GM18517 (cell line): ENCODE measurements at regions not wholly inside any gene's neighbourhood (a gene's known extent, or its start where the extent isn't known, plus 50 kb on each side); places are given as distances from the start of the nearest gene placed in this dataset.

Source experiments
- ATAC-seq: cut with Tn5 transposase; IDR thresholded peaks from one replicate; pipeline ENCODE4 v1.9.1; 2021; ENCODE audit warnings: mild to moderate bottlenecking, moderate library complexity; ENCODE audit not compliant: unreplicated experiment

- ATAC-seq = no peak
These were observed 376.4 kb downstream of the KCTD8 start for GRCh38 chr4:44071959-44072955.

GRCh38 chr4:44086753-44087152, 361.9 kb downstream of the KCTD8 start:
- ATAC-seq = no peak

GRCh38 chr4:44093390-44093789, 355.2 kb downstream of the KCTD8 start:
- no peak for ATAC-seq

GRCh38 chr4:44098973-44099372, 349.6 kb downstream of the KCTD8 start:
- ATAC-seq = no peak

- no peak for ATAC-seq
These were observed 348.2 kb downstream of the KCTD8 start for GRCh38 chr4:44100456-44100855.

- ATAC-seq = no peak
These were observed 329.5 kb downstream of the KCTD8 start for GRCh38 chr4:44118971-44119680.

GRCh38 chr4:44120646-44121045, 328.0 kb downstream of the KCTD8 start:
- no peak for ATAC-seq

GRCh38 chr4:44121210-44121609, 327.4 kb downstream of the KCTD8 start:
- ATAC-seq = no peak
